BJ (cell line): ENCODE measurements at regions not wholly inside any gene's neighbourhood (a gene's known extent, or its start where the extent isn't known, plus 50 kb on each side); places are given as distances from the start of the nearest gene placed in this dataset.
"Not testable (repeated sequence)": the region's sequence is repeated elsewhere in the genome, so short reads cannot be mapped to it uniquely, and the experiment has no call there.

Experiments
- CTCF ChIA-PET: fragments of 350-600 bp; formaldehyde crosslinking; extraction: SDS; loops from one replicate; lab custom pipeline; 2021; ENCODE audit warnings: antibody characterized with exemption, inconsistent platforms; lab: Yijun Ruan, JAX
- POLR2A ChIA-PET: fragments of 300-600 bp; sonication (Branson Sonifier 250); formaldehyde crosslinking; extraction: SDS; loops from one replicate; lab custom pipeline; 2021; ENCODE audit warnings: antibody characterized with exemption; lab: Charles Lee
- DNase-seq: peaks from one replicate; pipeline ENCODE4 v3.0.0-alpha.2; 2011; ENCODE audit warnings: low read depth
- H3K27me3 ChIP-seq: 2 replicates; pipeline ENCODE4 v1.6.0; 2011; ENCODE audit warnings: low read length; ENCODE audit not compliant: control insufficient read depth, insufficient read depth
- H3K36me3 ChIP-seq: 2 replicates; pipeline ENCODE4 v1.5.1; 2011; ENCODE audit warnings: low read length; ENCODE audit not compliant: control insufficient read depth, insufficient read depth
- H3K4me3 ChIP-seq: 2 replicates; pipeline ENCODE4 v1.5.1; 2011; ENCODE audit warnings: low read depth, mild to moderate bottlenecking, control low read depth, low read length
- CTCF ChIP-seq: IDR thresholded peaks from 2 replicates; pipeline ENCODE4 v1.5.1; 2011; ENCODE audit warnings: low read depth, mild to moderate bottlenecking, control low read depth, inconsistent platforms, low read length, moderate library complexity; ENCODE audit not compliant: insufficient read depth

GRCh38 chr6:102764317-102764716, 1370.8 kb downstream of the GRIK2 start:
- ChIA-PET CTCF (no interaction called here), POLR2A (no interaction called here)

GRCh38 chr6:102763891-102764290, 1370.4 kb downstream of the GRIK2 start:
- TF ChIP-seq CTCF = no peak
- ChIA-PET CTCF (no interaction called here), POLR2A (no interaction called here)
- no peak for DNase-seq
- Histone ChIP-seq H3K27me3 (no peaks in the 10 kb centered on the region), H3K36me3 (no peaks in the 10 kb centered on the region), H3K4me3 (no peak overlapping the region)

More at GRCh38 chr6:102764317-102764716, 1370.8 kb downstream of the GRIK2 start:
- DNase-seq = no peak
- no peaks in the 10 kb centered on the region for H3K36me3 ChIP-seq
- no peak overlapping the region for H3K4me3 ChIP-seq
- no peak for TF ChIP-seq CTCF
- H3K27me3 ChIP-seq = no peaks in the 10 kb centered on the region

- H3K4me3 ChIP-seq = no peak overlapping the region
- POLR2A ChIA-PET = no interaction called here
- no peaks in the 10 kb centered on the region for H3K27me3 ChIP-seq
- H3K36me3 ChIP-seq = no peaks in the 10 kb centered on the region
- DNase-seq = no peak
- CTCF ChIA-PET = no interaction called here
- TF ChIP-seq CTCF = no peak
Measured at GRCh38 chr6:102761872-102762271, 1368.4 kb downstream of the GRIK2 start.

GRCh38 chr6:102759415-102759814, 1365.9 kb downstream of the GRIK2 start:
- CTCF ChIA-PET = interaction anchor here (0.6 kb wide), 1 partner anchor 606 kb away, joined by 3 read pairs; no protein-coding TSS in a partner anchor

GRCh38 chr6:102758536-102758935, 1365.0 kb downstream of the GRIK2 start:
- H3K36me3 ChIP-seq, H3K4me3 ChIP-seq, H3K27me3 ChIP-seq, DNase-seq, POLR2A ChIA-PET, CTCF ChIA-PET: not testable (repeated sequence)

More at GRCh38 chr6:102759415-102759814, 1365.9 kb downstream of the GRIK2 start:
- no peaks in the 10 kb centered on the region for H3K36me3 ChIP-seq
- H3K27me3 ChIP-seq = no peaks in the 10 kb centered on the region
- no peak for TF ChIP-seq CTCF
- no peak overlapping the region for H3K4me3 ChIP-seq
- DNase-seq = no peak
- POLR2A ChIA-PET = no interaction called here
